GM23338 (cell line): ENCODE measurements at regions not wholly inside any gene's neighbourhood (a gene's known extent, or its start where the extent isn't known, plus 50 kb on each side); places are given as distances from the start of the nearest gene placed in this dataset.

ENCODE experiments used
- ATAC-seq: fragments of 200-7000 bp; cut with Tn5 transposase; 3 replicates; pipeline ENCODE4 v1.9.1; 2020
- DNase-seq: peaks from one replicate; pipeline ENCODE4 v3.0.0-alpha.2; 2015; ENCODE audit warnings: low spot score
- H2AFZ ChIP-seq: fragments of 200-600 bp; sonication (generic); 2 replicates; pipeline ENCODE4 v1.8.0; 2016; ENCODE audit warnings: antibody characterized with exemption, mild to moderate bottlenecking, moderate library complexity
- H3F3A ChIP-seq: fragments of 200-600 bp; sonication (generic); replicated peaks from 2 replicates; pipeline ENCODE4 v1.8.0; 2017; ENCODE audit warnings: antibody characterized with exemption, mixed run types, low read depth
- H3K27ac ChIP-seq: fragments of 200-600 bp; sonication (generic); 2 replicates; pipeline ENCODE4 v1.6.1; 2016; ENCODE audit warnings: low read depth
- H3K27me3 ChIP-seq: fragments of 200-600 bp; sonication (generic); 2 replicates; pipeline ENCODE4 v1.8.0; 2016; ENCODE audit warnings: mild to moderate bottlenecking, mixed run types, moderate library complexity; ENCODE audit not compliant: insufficient read depth
- H3K36me3 ChIP-seq: fragments of 200-600 bp; sonication (generic); 2 replicates; pipeline ENCODE4 v1.8.0; 2016; ENCODE audit warnings: mild to moderate bottlenecking; ENCODE audit not compliant: insufficient read depth
- H3K4me1 ChIP-seq: fragments of 200-600 bp; sonication (generic); 2 replicates; pipeline ENCODE4 v1.8.0; 2016; ENCODE audit warnings: mild to moderate bottlenecking, moderate library complexity; ENCODE audit not compliant: insufficient read depth
- H3K4me2 ChIP-seq: fragments of 200-600 bp; sonication (generic); 2 replicates; pipeline ENCODE4 v1.7.1; 2017; ENCODE audit warnings: mixed run types
- H3K4me3 ChIP-seq: fragments of 200-600 bp; sonication (generic); 2 replicates; pipeline ENCODE4 v1.6.1; 2016; ENCODE audit warnings: mixed run types
- H3K79me2 ChIP-seq: fragments of 200-600 bp; sonication (generic); replicated peaks from 2 replicates; pipeline ENCODE4 v1.8.0; 2017; ENCODE audit warnings: mild to moderate bottlenecking; ENCODE audit not compliant: insufficient read depth
- H3K9me2 ChIP-seq: fragments of 200-600 bp; sonication (generic); 2 replicates; pipeline ENCODE4 v1.8.0; 2017; ENCODE audit not compliant: insufficient read depth
- H4K20me1 ChIP-seq: fragments of 200-600 bp; sonication (generic); replicated peaks from 2 replicates; pipeline ENCODE4 v1.8.0; 2017; ENCODE audit warnings: mild to moderate bottlenecking; ENCODE audit not compliant: insufficient read depth
- H3K27ac Mint-ChIP-seq: 2 replicates; pipeline ENCODE4 v1.8.0; 2020; ENCODE audit warnings: inconsistent platforms, mild to moderate bottlenecking, moderate library complexity, mixed read lengths
- H3K27me3 Mint-ChIP-seq: 3 replicates; pipeline ENCODE4 v1.8.0; 2022; ENCODE audit warnings: low read depth, mild to moderate bottlenecking, moderate library complexity, mixed read lengths, inconsistent platforms; ENCODE audit not compliant: insufficient read depth, poor library complexity
- H3K36me3 Mint-ChIP-seq: 3 replicates; pipeline ENCODE4 v1.8.0; 2021; ENCODE audit warnings: low read depth, mild to moderate bottlenecking, inconsistent platforms, moderate library complexity, mixed read lengths
- H3K4me1 Mint-ChIP-seq: 3 replicates; pipeline ENCODE4 v1.8.0; 2020; ENCODE audit warnings: mild to moderate bottlenecking, inconsistent platforms, mixed read lengths
- H3K4me3 Mint-ChIP-seq: 3 replicates; pipeline ENCODE4 v1.8.0; 2021; ENCODE audit warnings: moderate library complexity, mild to moderate bottlenecking, inconsistent platforms, mixed read lengths
- H3K9me3 Mint-ChIP-seq: 3 replicates; pipeline ENCODE4 v1.8.0; 2020; ENCODE audit warnings: moderate library complexity, mild to moderate bottlenecking, inconsistent platforms, mixed read lengths
- CREB1 ChIP-seq: fragments of 250-450 bp; sonication (Bioruptor Pico); IDR thresholded peaks from 2 replicates; pipeline ENCODE4 v1.5.0; 2020; ENCODE audit warnings: low read depth, mild to moderate bottlenecking, moderate library complexity
- CTCF ChIP-seq, 2 experiments: fragments of 200-600 bp in 1 of 2; sonication (generic) in 1 of 2; conservative IDR thresholded peaks; 2 replicates each; pipeline versions ENCODE4 v1.5.1 to v1.6.1; 2016 to 2017; ENCODE audit warnings: antibody characterized with exemption in 2 of 2, low read depth in 2 of 2, mild to moderate bottlenecking in 2 of 2, moderate library complexity in 1 of 2
- ETS1 ChIP-seq: IDR thresholded peaks from 2 replicates; pipeline ENCODE4 v1.6.1; 2016; ENCODE audit warnings: antibody characterized with exemption
- EZH2 ChIP-seq: fragments of 200-600 bp; sonication (generic); IDR thresholded peaks from one replicate; pipeline ENCODE4 v1.8.0; 2017; ENCODE audit warnings: antibody characterized with exemption, mild to moderate bottlenecking, low read depth; ENCODE audit not compliant: unreplicated experiment
- EZH2phosphoT487 ChIP-seq: fragments of 200-600 bp; sonication (generic); IDR thresholded peaks from one replicate; pipeline ENCODE4 v1.8.1; 2018; ENCODE audit warnings: antibody characterized with exemption; ENCODE audit not compliant: unreplicated experiment
- JUNB ChIP-seq: IDR thresholded peaks from one replicate; pipeline ENCODE4 v1.6.1; 2016; ENCODE audit warnings: antibody characterized with exemption; ENCODE audit not compliant: unreplicated experiment
- NANOG ChIP-seq: IDR thresholded peaks from 2 replicates; pipeline ENCODE4 v1.6.1; 2016; ENCODE audit warnings: antibody characterized with exemption, borderline replicate concordance
- POLR2AphosphoS5 ChIP-seq: IDR thresholded peaks from 2 replicates; pipeline ENCODE4 v1.6.1; 2016; ENCODE audit warnings: antibody characterized with exemption, low read depth
- REST ChIP-seq: IDR thresholded peaks from one replicate; pipeline ENCODE4 v1.6.1; 2018; ENCODE audit warnings: antibody characterized with exemption; ENCODE audit not compliant: unreplicated experiment
- STAT1 ChIP-seq: IDR thresholded peaks from one replicate; pipeline ENCODE4 v1.6.1; 2016; ENCODE audit warnings: antibody characterized with exemption; ENCODE audit not compliant: unreplicated experiment
- ZNF331 ChIP-seq: fragments of 250-450 bp; sonication (Bioruptor Pico); IDR thresholded peaks from 2 replicates; pipeline ENCODE4 v1.5.0; 2020; ENCODE audit warnings: low read depth, mild to moderate bottlenecking, moderate library complexity
- ZNF462 ChIP-seq: fragments of 250-450 bp; sonication (Bioruptor Pico); IDR thresholded peaks from 2 replicates; pipeline ENCODE4 v1.5.0; 2020; ENCODE audit warnings: mild to moderate bottlenecking, moderate library complexity

- no peak for TF ChIP-seq REST
Observed at GRCh38 chr21:41112740-41113692, 54.9 kb upstream of the BACE2 start (continued).

- Mint-ChIP-seq H3K27me3 (no peaks in the 10 kb centered on the region), H3K36me3 (peaks cover 3% of the 10 kb centered on the region; the same call in 2 of the 3 replicates), H3K27ac (no peak overlapping the region), H3K9me3 (peaks cover 83% of the 10 kb centered on the region), H3K4me3 (no peak overlapping the region), H3K4me1 (peaks cover 9% of the 10 kb centered on the region; the same call in 2 of the 3 replicates)
- H3K4me1 ChIP-seq: no peaks in the 10 kb centered on the region
- no peak for DNase-seq
- no peaks in the 10 kb centered on the region for H3K27me3 ChIP-seq
- H3K4me3 ChIP-seq: no peak overlapping the region
- H3K27ac ChIP-seq: no peak overlapping the region
- no peaks in the 10 kb centered on the region for H3K79me2 ChIP-seq
- no peak for ATAC-seq
- H3F3A ChIP-seq: no peaks in the 10 kb centered on the region
- H3K4me2 ChIP-seq: no peak overlapping the region
- no peaks in the 10 kb centered on the region for H3K9me2 ChIP-seq
- no peaks in the 10 kb centered on the region for H3K36me3 ChIP-seq
- H4K20me1 ChIP-seq: no peaks in the 10 kb centered on the region
- H2AFZ ChIP-seq: no peak overlapping the region
- TF ChIP-seq JUNB (no peak), EZH2phosphoT487 (no peak), STAT1 (no peak), EZH2 (no peak), ZNF331 (CRISPR knock-in tag) (no peak), POLR2AphosphoS5 (no peak), CTCF (conservative IDR thresholded peaks at IDR 0.05; ENCODE audit: low read depth in 2 of 2) (no peak), ETS1 (no peak), NANOG (no peak), CREB1 (CRISPR knock-in tag) (no peak), ZNF462 (CRISPR knock-in tag) (no peak)
Observed at GRCh38 chr21:41115851-41116250, 52.1 kb upstream of the BACE2 start.
